GM23338 (cell line): ENCODE measurements at regions not wholly inside any gene's neighbourhood (a gene's known extent, or its start where the extent isn't known, plus 50 kb on each side); places are given as distances from the start of the nearest gene placed in this dataset.

ENCODE experiments used
- ATAC-seq: fragments of 200-7000 bp; cut with Tn5 transposase; 3 replicates; pipeline ENCODE4 v1.9.1; 2020
- DNase-seq: peaks from one replicate; pipeline ENCODE4 v3.0.0-alpha.2; 2015; ENCODE audit warnings: low spot score
- H2AFZ ChIP-seq: fragments of 200-600 bp; sonication (generic); 2 replicates; pipeline ENCODE4 v1.8.0; 2016; ENCODE audit warnings: antibody characterized with exemption, mild to moderate bottlenecking, moderate library complexity
- H3F3A ChIP-seq: fragments of 200-600 bp; sonication (generic); replicated peaks from 2 replicates; pipeline ENCODE4 v1.8.0; 2017; ENCODE audit warnings: antibody characterized with exemption, mixed run types, low read depth
- H3K27ac ChIP-seq: fragments of 200-600 bp; sonication (generic); 2 replicates; pipeline ENCODE4 v1.6.1; 2016; ENCODE audit warnings: low read depth
- H3K27me3 ChIP-seq: fragments of 200-600 bp; sonication (generic); 2 replicates; pipeline ENCODE4 v1.8.0; 2016; ENCODE audit warnings: mild to moderate bottlenecking, mixed run types, moderate library complexity; ENCODE audit not compliant: insufficient read depth
- H3K36me3 ChIP-seq: fragments of 200-600 bp; sonication (generic); 2 replicates; pipeline ENCODE4 v1.8.0; 2016; ENCODE audit warnings: mild to moderate bottlenecking; ENCODE audit not compliant: insufficient read depth
- H3K4me1 ChIP-seq: fragments of 200-600 bp; sonication (generic); 2 replicates; pipeline ENCODE4 v1.8.0; 2016; ENCODE audit warnings: mild to moderate bottlenecking, moderate library complexity; ENCODE audit not compliant: insufficient read depth
- H3K4me2 ChIP-seq: fragments of 200-600 bp; sonication (generic); 2 replicates; pipeline ENCODE4 v1.7.1; 2017; ENCODE audit warnings: mixed run types
- H3K4me3 ChIP-seq: fragments of 200-600 bp; sonication (generic); 2 replicates; pipeline ENCODE4 v1.6.1; 2016; ENCODE audit warnings: mixed run types
- H3K79me2 ChIP-seq: fragments of 200-600 bp; sonication (generic); replicated peaks from 2 replicates; pipeline ENCODE4 v1.8.0; 2017; ENCODE audit warnings: mild to moderate bottlenecking; ENCODE audit not compliant: insufficient read depth
- H3K9me2 ChIP-seq: fragments of 200-600 bp; sonication (generic); 2 replicates; pipeline ENCODE4 v1.8.0; 2017; ENCODE audit not compliant: insufficient read depth
- H4K20me1 ChIP-seq: fragments of 200-600 bp; sonication (generic); replicated peaks from 2 replicates; pipeline ENCODE4 v1.8.0; 2017; ENCODE audit warnings: mild to moderate bottlenecking; ENCODE audit not compliant: insufficient read depth
- H3K27ac Mint-ChIP-seq: 2 replicates; pipeline ENCODE4 v1.8.0; 2020; ENCODE audit warnings: inconsistent platforms, mild to moderate bottlenecking, moderate library complexity, mixed read lengths
- H3K27me3 Mint-ChIP-seq: 3 replicates; pipeline ENCODE4 v1.8.0; 2022; ENCODE audit warnings: low read depth, mild to moderate bottlenecking, moderate library complexity, mixed read lengths, inconsistent platforms; ENCODE audit not compliant: insufficient read depth, poor library complexity
- H3K36me3 Mint-ChIP-seq: 3 replicates; pipeline ENCODE4 v1.8.0; 2021; ENCODE audit warnings: low read depth, mild to moderate bottlenecking, inconsistent platforms, moderate library complexity, mixed read lengths
- H3K4me1 Mint-ChIP-seq: 3 replicates; pipeline ENCODE4 v1.8.0; 2020; ENCODE audit warnings: mild to moderate bottlenecking, inconsistent platforms, mixed read lengths
- H3K4me3 Mint-ChIP-seq: 3 replicates; pipeline ENCODE4 v1.8.0; 2021; ENCODE audit warnings: moderate library complexity, mild to moderate bottlenecking, inconsistent platforms, mixed read lengths
- H3K9me3 Mint-ChIP-seq: 3 replicates; pipeline ENCODE4 v1.8.0; 2020; ENCODE audit warnings: moderate library complexity, mild to moderate bottlenecking, inconsistent platforms, mixed read lengths
- CREB1 ChIP-seq: fragments of 250-450 bp; sonication (Bioruptor Pico); IDR thresholded peaks from 2 replicates; pipeline ENCODE4 v1.5.0; 2020; ENCODE audit warnings: low read depth, mild to moderate bottlenecking, moderate library complexity
- CTCF ChIP-seq, 2 experiments: fragments of 200-600 bp in 1 of 2; sonication (generic) in 1 of 2; conservative IDR thresholded peaks; 2 replicates each; pipeline versions ENCODE4 v1.5.1 to v1.6.1; 2016 to 2017; ENCODE audit warnings: antibody characterized with exemption in 2 of 2, low read depth in 2 of 2, mild to moderate bottlenecking in 2 of 2, moderate library complexity in 1 of 2
- EZH2 ChIP-seq: fragments of 200-600 bp; sonication (generic); IDR thresholded peaks from one replicate; pipeline ENCODE4 v1.8.0; 2017; ENCODE audit warnings: antibody characterized with exemption, mild to moderate bottlenecking, low read depth; ENCODE audit not compliant: unreplicated experiment
- EZH2phosphoT487 ChIP-seq: fragments of 200-600 bp; sonication (generic); IDR thresholded peaks from one replicate; pipeline ENCODE4 v1.8.1; 2018; ENCODE audit warnings: antibody characterized with exemption; ENCODE audit not compliant: unreplicated experiment
- JUNB ChIP-seq: IDR thresholded peaks from one replicate; pipeline ENCODE4 v1.6.1; 2016; ENCODE audit warnings: antibody characterized with exemption; ENCODE audit not compliant: unreplicated experiment
- NANOG ChIP-seq: IDR thresholded peaks from 2 replicates; pipeline ENCODE4 v1.6.1; 2016; ENCODE audit warnings: antibody characterized with exemption, borderline replicate concordance
- POLR2AphosphoS5 ChIP-seq: IDR thresholded peaks from 2 replicates; pipeline ENCODE4 v1.6.1; 2016; ENCODE audit warnings: antibody characterized with exemption, low read depth
- REST ChIP-seq: IDR thresholded peaks from one replicate; pipeline ENCODE4 v1.6.1; 2018; ENCODE audit warnings: antibody characterized with exemption; ENCODE audit not compliant: unreplicated experiment
- STAT1 ChIP-seq: IDR thresholded peaks from one replicate; pipeline ENCODE4 v1.6.1; 2016; ENCODE audit warnings: antibody characterized with exemption; ENCODE audit not compliant: unreplicated experiment
- ZNF114 ChIP-seq: fragments of 250-450 bp; sonication (Bioruptor Pico); IDR thresholded peaks from 2 replicates; pipeline ENCODE4 v1.5.0; 2020; ENCODE audit warnings: mild to moderate bottlenecking, moderate library complexity
- ZNF331 ChIP-seq: fragments of 250-450 bp; sonication (Bioruptor Pico); IDR thresholded peaks from 2 replicates; pipeline ENCODE4 v1.5.0; 2020; ENCODE audit warnings: low read depth, mild to moderate bottlenecking, moderate library complexity
- ZNF462 ChIP-seq: fragments of 250-450 bp; sonication (Bioruptor Pico); IDR thresholded peaks from 2 replicates; pipeline ENCODE4 v1.5.0; 2020; ENCODE audit warnings: mild to moderate bottlenecking, moderate library complexity

GRCh38 chr7:16986755-16987154, 105.0 kb upstream of the AGR3 start:
- Mint-ChIP-seq H3K27me3 (no peaks in the 10 kb centered on the region), H3K9me3 (no peaks in the 10 kb centered on the region; the same call in 2 of the 3 replicates), H3K4me1 (peaks cover 2% of the 10 kb centered on the region; the same call in 1 of the 3 replicates), H3K4me3 (no peak overlapping the region), H3K36me3 (no peaks in the 10 kb centered on the region), H3K27ac (no peak overlapping the region)
- H4K20me1 ChIP-seq, result no peaks in the 10 kb centered on the region
- no peak for ATAC-seq
- no peaks in the 10 kb centered on the region for H3K36me3 ChIP-seq
- H3K4me3 ChIP-seq, result no peak overlapping the region
- no peak overlapping the region for H3K4me2 ChIP-seq
- no peaks in the 10 kb centered on the region for H3F3A ChIP-seq
- H2AFZ ChIP-seq, result no peak overlapping the region
- H3K27ac ChIP-seq, result no peak overlapping the region
- H3K9me2 ChIP-seq, result no peaks in the 10 kb centered on the region
- no peaks in the 10 kb centered on the region for H3K27me3 ChIP-seq
- H3K79me2 ChIP-seq, result no peaks in the 10 kb centered on the region
- DNase-seq, result no peak
- no peak for TF ChIP-seq REST
- no peak for TF ChIP-seq EZH2phosphoT487
- TF ChIP-seq JUNB, result no peak
- no peak for TF ChIP-seq STAT1
- no peak for TF ChIP-seq CTCF (conservative IDR thresholded peaks at IDR 0.05; ENCODE audit: low read depth in 2 of 2)
- no peak for TF ChIP-seq EZH2
- TF ChIP-seq NANOG, result no peak
- TF ChIP-seq ZNF462 (CRISPR knock-in tag), result no peak
- TF ChIP-seq POLR2AphosphoS5, result no peak
- TF ChIP-seq CREB1 (CRISPR knock-in tag), result no peak
- no peak for TF ChIP-seq ZNF114
- TF ChIP-seq ZNF331 (CRISPR knock-in tag), result no peak
- no peaks in the 10 kb centered on the region for H3K4me1 ChIP-seq
